ENCODE measurements at regions not wholly inside any gene's neighbourhood (a gene's known extent, or its start where the extent isn't known, plus 50 kb on each side); places are given as distances from the start of the nearest gene placed in this dataset.

DNA sequence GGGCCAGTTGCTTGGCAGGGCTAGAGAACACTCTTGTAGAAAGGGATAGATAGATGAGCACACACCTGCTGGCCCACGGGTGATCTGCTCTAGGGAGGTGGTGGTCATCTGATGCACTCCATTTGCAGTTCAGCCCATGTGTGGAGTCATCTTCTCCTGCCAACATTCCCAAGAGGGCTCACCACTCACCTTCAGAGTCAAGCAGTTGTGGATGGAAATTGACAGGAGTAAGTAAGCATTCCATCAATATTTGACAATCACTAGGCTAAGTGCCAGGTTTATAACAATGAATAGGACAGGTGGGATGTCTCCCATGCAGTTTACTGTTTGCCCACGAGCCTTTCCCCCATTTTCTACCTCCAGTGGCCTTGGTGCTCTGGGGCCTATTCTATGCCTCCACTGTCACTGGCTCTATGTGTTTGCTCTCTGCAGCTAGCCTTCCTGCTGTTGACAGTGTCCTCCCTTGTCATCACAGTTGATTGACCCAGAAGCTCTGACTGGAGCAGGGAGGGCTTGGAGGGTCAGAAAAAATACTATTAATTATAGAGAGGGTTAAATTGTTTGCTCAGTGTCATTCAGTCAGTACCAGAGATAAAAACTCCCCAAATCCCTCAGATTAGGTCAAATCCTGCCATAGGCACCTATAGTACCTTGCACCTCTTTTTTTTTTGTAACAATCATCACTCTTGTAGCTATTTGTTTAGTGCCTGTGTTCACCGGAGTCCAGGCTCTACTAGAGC is 134.6 kb upstream of the PZP start (continued):
- TF ChIP-seq, protein P1, sequence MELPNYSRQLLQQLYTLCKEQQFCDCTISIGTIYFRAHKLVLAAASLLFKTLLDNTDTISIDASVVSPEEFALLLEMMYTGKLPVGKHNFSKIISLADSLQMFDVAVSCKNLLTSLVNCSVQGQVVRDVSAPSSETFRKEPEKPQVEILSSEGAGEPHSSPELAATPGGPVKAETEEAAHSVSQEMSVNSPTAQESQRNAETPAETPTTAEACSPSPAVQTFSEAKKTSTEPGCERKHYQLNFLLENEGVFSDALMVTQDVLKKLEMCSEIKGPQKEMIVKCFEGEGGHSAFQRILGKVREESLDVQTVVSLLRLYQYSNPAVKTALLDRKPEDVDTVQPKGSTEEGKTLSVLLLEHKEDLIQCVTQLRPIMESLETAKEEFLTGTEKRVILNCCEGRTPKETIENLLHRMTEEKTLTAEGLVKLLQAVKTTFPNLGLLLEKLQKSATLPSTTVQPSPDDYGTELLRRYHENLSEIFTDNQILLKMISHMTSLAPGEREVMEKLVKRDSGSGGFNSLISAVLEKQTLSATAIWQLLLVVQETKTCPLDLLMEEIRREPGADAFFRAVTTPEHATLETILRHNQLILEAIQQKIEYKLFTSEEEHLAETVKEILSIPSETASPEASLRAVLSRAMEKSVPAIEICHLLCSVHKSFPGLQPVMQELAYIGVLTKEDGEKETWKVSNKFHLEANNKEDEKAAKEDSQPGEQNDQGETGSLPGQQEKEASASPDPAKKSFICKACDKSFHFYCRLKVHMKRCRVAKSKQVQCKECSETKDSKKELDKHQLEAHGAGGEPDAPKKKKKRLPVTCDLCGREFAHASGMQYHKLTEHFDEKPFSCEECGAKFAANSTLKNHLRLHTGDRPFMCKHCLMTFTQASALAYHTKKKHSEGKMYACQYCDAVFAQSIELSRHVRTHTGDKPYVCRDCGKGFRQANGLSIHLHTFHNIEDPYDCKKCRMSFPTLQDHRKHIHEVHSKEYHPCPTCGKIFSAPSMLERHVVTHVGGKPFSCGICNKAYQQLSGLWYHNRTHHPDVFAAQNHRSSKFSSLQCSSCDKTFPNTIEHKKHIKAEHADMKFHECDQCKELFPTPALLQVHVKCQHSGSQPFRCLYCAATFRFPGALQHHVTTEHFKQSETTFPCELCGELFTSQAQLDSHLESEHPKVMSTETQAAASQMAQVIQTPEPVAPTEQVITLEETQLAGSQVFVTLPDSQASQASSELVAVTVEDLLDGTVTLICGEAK (IDR thresholded peaks at IDR 0.05), result no peak
- TF ChIP-seq, protein P1 (CRISPR knock-in tag; IDR thresholded peaks at IDR 0.05), result no peak
- TF ChIP-seq SNAI1 (CRISPR knock-in tag; IDR thresholded peaks at IDR 0.05; ENCODE audit: borderline replicate concordance) (no peak), ZNF207 (IDR thresholded peaks at IDR 0.05; ENCODE audit: borderline replicate concordance) (no peak), FOSL1 (CRISPR knock-in tag; IDR thresholded peaks at IDR 0.05; ENCODE audit: borderline replicate concordance) (no peak), NCOA1 (CRISPR knock-in tag; IDR thresholded peaks at IDR 0.05) (no peak), TAF15 (IDR thresholded peaks at IDR 0.05; ENCODE audit: low read depth, low read length, poor library complexity, severe bottlenecking) (no peak), NCOR1 (IDR thresholded peaks at IDR 0.05; ENCODE audit: borderline replicate concordance, low read length) (no peak), AKAP8 (CRISPR knock-in tag; IDR thresholded peaks at IDR 0.05) (no peak), MAF1 (CRISPR knock-in tag; IDR thresholded peaks at IDR 0.05; ENCODE audit: borderline replicate concordance) (no peak), SP1 (IDR thresholded peaks at IDR 0.05) (no peak), SP1 (CRISPR knock-in tag; IDR thresholded peaks at IDR 0.05) (no peak), ZNF121 (CRISPR knock-in tag; IDR thresholded peaks at IDR 0.05) (0 out of 2 replicates have a peak, but pooled peaks have one; percentile 18), GATAD1 (CRISPR knock-in tag; IDR thresholded peaks at IDR 0.05) (peak; percentile 29; the same call in 1 of the 2 replicates)
- TF ChIP-seq, protein P2, sequence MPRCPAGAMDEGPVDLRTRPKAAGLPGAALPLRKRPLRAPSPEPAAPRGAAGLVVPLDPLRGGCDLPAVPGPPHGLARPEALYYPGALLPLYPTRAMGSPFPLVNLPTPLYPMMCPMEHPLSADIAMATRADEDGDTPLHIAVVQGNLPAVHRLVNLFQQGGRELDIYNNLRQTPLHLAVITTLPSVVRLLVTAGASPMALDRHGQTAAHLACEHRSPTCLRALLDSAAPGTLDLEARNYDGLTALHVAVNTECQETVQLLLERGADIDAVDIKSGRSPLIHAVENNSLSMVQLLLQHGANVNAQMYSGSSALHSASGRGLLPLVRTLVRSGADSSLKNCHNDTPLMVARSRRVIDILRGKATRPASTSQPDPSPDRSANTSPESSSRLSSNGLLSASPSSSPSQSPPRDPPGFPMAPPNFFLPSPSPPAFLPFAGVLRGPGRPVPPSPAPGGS (CRISPR knock-in tag; IDR thresholded peaks at IDR 0.05), result no peak
- TF ChIP-seq, protein P3, sequence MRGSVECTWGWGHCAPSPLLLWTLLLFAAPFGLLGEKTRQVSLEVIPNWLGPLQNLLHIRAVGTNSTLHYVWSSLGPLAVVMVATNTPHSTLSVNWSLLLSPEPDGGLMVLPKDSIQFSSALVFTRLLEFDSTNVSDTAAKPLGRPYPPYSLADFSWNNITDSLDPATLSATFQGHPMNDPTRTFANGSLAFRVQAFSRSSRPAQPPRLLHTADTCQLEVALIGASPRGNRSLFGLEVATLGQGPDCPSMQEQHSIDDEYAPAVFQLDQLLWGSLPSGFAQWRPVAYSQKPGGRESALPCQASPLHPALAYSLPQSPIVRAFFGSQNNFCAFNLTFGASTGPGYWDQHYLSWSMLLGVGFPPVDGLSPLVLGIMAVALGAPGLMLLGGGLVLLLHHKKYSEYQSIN (CRISPR knock-in tag; IDR thresholded peaks at IDR 0.05; ENCODE audit: borderline replicate concordance), result no peak
- TF ChIP-seq, protein P4, sequence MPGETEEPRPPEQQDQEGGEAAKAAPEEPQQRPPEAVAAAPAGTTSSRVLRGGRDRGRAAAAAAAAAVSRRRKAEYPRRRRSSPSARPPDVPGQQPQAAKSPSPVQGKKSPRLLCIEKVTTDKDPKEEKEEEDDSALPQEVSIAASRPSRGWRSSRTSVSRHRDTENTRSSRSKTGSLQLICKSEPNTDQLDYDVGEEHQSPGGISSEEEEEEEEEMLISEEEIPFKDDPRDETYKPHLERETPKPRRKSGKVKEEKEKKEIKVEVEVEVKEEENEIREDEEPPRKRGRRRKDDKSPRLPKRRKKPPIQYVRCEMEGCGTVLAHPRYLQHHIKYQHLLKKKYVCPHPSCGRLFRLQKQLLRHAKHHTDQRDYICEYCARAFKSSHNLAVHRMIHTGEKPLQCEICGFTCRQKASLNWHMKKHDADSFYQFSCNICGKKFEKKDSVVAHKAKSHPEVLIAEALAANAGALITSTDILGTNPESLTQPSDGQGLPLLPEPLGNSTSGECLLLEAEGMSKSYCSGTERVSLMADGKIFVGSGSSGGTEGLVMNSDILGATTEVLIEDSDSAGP (CRISPR knock-in tag; IDR thresholded peaks at IDR 0.05; ENCODE audit: borderline replicate concordance), result no peak
